ENCODE measurements at regions not wholly inside any gene's neighbourhood (a gene's known extent, or its start where the extent isn't known, plus 50 kb on each side); places are given as distances from the start of the nearest gene placed in this dataset.

GRCh38 chr12:127150956-127151355 lies 1116.0 kb upstream of the TMEM132C start:
- TF ChIP-seq CTCF (conservative IDR thresholded peaks at IDR 0.05 in 1 of 2, IDR thresholded peaks at IDR 0.05 in 1 of 2; ENCODE audit: extremely low read depth in 1 of 2, insufficient read depth in 1 of 2, low read depth in 1 of 2, low read length in 2 of 2) (no peak), EZH2 (IDR thresholded peaks at IDR 0.05; ENCODE audit: borderline replicate concordance, low read length) (no peak)

Measured in mammary epithelial cell (primary cell).